Adrenal gland (tissue), 5 donors: ENCODE measurements at regions not wholly inside any gene's neighbourhood (a gene's known extent, or its start where the extent isn't known, plus 50 kb on each side); places are given as distances from the start of the nearest gene placed in this dataset.

ENCODE experiments used
- POLR2A ChIP-seq, 2 donors: fragments of 450-650 bp; IDR thresholded peaks; one replicate each; pipeline ENCODE4 v1.6.1; 2017; ENCODE audit warnings: antibody characterized with exemption in 2 of 2, mild to moderate bottlenecking in 2 of 2, moderate library complexity in 1 of 2
- TF ChIP-seq, protein P1 (sequence below), 6 experiments: fragments of 450-650 bp in 4 of 6; fragments of 200-600 bp in 2 of 6; sonication (generic) in 1 of 6; IDR thresholded peaks; 1 replicate in 5 of 6; 2 replicates in 1 of 6; pipeline versions ENCODE4 v1.5.1 to v1.8.0; 2016 to 2021; ENCODE audit warnings: antibody characterized with exemption in 6 of 6, mild to moderate bottlenecking in 2 of 6, moderate library complexity in 1 of 6
- donor health status: DM: no; HTN: no; CAD: no.

- TF ChIP-seq, protein P1, sequence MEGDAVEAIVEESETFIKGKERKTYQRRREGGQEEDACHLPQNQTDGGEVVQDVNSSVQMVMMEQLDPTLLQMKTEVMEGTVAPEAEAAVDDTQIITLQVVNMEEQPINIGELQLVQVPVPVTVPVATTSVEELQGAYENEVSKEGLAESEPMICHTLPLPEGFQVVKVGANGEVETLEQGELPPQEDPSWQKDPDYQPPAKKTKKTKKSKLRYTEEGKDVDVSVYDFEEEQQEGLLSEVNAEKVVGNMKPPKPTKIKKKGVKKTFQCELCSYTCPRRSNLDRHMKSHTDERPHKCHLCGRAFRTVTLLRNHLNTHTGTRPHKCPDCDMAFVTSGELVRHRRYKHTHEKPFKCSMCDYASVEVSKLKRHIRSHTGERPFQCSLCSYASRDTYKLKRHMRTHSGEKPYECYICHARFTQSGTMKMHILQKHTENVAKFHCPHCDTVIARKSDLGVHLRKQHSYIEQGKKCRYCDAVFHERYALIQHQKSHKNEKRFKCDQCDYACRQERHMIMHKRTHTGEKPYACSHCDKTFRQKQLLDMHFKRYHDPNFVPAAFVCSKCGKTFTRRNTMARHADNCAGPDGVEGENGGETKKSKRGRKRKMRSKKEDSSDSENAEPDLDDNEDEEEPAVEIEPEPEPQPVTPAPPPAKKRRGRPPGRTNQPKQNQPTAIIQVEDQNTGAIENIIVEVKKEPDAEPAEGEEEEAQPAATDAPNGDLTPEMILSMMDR (IDR thresholded peaks at IDR 0.05) = no peak
- TF ChIP-seq POLR2A (IDR thresholded peaks at IDR 0.05) = no peak
These were observed 457.8 kb downstream of the PCDH20 start for GRCh38 chr13:60957816-60958215.
